NCI-H446 treated with DMSO at 0.1 percent for 48 hours (cell line): ENCODE measurements at regions not wholly inside any gene's neighbourhood (a gene's known extent, or its start where the extent isn't known, plus 50 kb on each side); places are given as distances from the start of the nearest gene placed in this dataset.
"Not testable (repeated sequence)": the region's sequence is repeated elsewhere in the genome, so short reads cannot be mapped to it uniquely, and the experiment has no call there.

Experiments
- DNase-seq: peaks from one replicate; lab custom pipeline; 2025; lab: John Stamatoyannopoulos, UW

- no peak for DNase-seq
Measured at GRCh38 chr10:33861016-33861704, 526.7 kb upstream of the NRP1 start.

GRCh38 chr10:33860552-33860951, 526.1 kb upstream of the NRP1 start:
- no peak for DNase-seq

DNA sequence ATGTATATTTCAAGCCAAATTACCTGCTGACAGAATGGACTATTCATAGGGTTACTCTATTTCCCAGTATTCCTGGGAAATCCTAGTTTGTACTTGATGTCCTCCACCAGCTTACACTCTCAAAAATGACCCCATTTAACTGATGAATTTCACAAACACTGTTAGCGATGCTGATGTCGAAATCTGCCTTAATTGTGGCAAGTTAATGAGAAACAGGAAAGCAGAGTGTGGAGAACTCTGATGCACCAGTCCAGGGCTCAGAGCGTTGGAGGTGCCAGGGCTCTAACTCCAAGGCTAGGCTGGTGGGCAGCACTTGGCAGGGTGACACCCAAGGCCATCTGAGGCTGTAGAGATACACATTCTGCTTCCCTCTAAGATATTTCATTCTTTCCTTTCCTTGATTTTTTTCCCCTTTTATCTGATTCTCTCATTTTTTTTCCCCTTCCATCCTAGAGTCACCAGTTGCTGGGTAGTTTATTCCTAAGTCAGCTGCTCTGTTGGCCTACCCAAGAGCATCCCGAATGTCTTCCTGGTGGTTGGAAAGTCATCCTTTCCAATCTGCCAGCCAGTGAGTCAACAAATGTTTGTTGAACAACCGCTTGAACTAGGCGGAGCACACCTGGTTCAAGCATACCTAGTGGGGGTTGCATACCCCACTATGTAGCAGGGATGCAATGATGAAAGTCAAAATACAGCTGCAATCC, 525.0 kb upstream of the NRP1 start:
- no peak for DNase-seq

DNA sequence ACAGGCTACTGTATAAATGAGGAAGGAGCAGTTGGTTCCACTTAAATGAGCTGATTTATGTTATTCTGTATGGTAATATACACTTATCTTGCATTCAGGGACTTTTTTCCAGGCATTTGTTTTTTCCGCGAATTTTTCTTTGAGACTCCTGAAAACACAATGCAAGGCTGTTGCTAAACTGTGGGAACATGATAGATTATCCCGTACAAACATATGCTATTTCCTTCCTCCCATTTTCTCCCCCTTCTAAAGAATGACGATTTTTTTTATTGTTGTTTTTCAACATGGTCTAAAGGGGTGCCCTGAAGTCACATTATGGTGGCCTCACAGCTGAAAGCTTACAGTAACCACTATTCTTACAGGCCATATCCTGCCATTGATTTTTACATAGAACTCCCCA, 523.9 kb upstream of the NRP1 start:
- no peak for DNase-seq

GRCh38 chr10:33853221-33853620, 518.8 kb upstream of the NRP1 start:
- not testable (repeated sequence) for DNase-seq

GRCh38 chr10:33843379-33843778, 508.9 kb upstream of the NRP1 start:
- no peak for DNase-seq

- no peak for DNase-seq
Measured at GRCh38 chr10:33841678-33842077, 507.2 kb upstream of the NRP1 start.

DNA sequence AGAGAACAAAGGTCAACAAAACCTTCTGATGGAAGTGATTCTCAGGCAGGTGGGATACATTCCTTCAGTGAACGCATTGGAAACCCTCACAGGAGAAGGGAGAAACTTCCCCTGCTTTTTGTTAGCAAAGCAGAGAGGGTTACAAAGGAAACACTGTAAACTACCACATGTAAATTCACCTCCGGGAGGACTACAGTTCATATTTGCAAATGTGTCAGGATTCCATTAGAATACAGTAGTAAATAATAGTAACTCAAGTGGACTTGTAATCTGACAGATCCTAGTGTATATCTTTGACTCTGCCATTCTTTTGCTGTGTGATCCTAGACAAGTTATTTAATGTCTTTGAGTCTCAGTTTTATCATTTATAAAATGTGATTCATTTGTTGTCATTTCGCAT, 504.3 kb upstream of the NRP1 start:
- DNase-seq = no peak

GRCh38 chr10:33837736-33838135, 503.3 kb upstream of the NRP1 start:
- no peak for DNase-seq

DNA sequence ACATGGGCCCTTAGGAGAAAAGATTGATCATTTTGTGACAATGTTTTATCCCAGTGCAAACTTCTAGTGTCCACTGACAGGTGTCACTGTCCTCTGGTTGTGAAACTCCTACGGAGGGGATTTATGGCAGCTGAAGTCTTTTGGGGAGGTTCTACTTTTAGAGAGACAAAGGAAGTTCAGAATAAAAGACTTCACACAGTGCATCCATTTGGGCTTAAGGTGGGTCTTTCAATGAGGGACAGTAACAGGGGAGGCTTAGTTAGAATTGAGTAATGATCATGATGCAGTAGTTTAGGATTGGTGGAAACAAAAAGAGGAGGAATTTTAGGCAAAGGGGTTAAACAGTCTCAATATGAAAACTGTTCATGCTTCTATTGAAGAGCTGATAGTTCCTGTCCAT, 501.1 kb upstream of the NRP1 start:
- no peak for DNase-seq

- no peak for DNase-seq
Measured at GRCh38 chr10:33833566-33833965, 499.1 kb upstream of the NRP1 start.

GRCh38 chr10:33832124-33832787, 497.8 kb upstream of the NRP1 start:
- DNase-seq = no peak

- DNase-seq = no peak
Measured at GRCh38 chr10:33831591-33831990, 497.1 kb upstream of the NRP1 start.

GRCh38 chr10:33829899-33830298, 495.4 kb upstream of the NRP1 start:
- not testable (repeated sequence) for DNase-seq

- no peak for DNase-seq
Measured at GRCh38 chr10:33828592-33828991, 494.1 kb upstream of the NRP1 start.

GRCh38 chr10:33826186-33826585, 491.7 kb upstream of the NRP1 start:
- DNase-seq = no peak

GRCh38 chr10:33822774-33823173, 488.3 kb upstream of the NRP1 start:
- no peak for DNase-seq

DNA sequence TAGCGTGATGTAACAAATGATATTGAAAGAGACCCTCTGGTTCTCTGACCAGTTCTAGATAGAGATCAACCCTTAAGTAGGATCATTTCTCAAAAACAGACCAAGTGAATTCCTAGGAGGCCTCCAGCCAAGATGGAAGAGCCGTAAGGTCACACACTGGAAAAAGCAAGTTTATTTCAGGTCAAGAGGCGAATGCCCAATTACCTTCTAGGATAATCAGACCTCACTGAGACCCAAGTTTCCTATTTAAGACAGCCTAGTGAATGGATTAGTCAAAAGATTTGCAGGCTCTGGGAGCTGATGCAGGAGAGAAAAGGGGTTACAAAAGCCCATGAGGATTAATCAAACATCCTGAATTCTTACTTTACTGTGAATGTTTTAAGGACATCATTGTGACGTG, 486.1 kb upstream of the NRP1 start:
- no peak for DNase-seq

DNA sequence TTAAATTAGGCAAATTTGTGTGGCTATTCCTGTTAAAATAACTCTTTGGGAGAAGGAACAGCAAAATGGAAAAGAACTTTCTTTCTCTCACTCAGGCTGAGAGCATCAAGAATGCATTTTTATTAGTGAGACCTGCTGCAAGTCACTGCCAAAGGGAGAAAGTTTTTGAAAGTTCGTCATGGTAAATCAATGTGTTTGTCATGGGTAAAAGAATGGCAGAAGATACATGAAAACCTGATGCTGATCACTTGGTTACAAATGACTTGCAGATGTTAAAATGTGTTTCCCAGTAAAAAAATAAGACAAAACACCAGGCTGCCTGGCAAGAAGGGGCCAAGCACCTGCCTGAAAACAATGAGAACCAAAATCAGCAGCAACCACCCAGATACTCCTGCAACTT, 484.7 kb upstream of the NRP1 start:
- no peak for DNase-seq

DNA sequence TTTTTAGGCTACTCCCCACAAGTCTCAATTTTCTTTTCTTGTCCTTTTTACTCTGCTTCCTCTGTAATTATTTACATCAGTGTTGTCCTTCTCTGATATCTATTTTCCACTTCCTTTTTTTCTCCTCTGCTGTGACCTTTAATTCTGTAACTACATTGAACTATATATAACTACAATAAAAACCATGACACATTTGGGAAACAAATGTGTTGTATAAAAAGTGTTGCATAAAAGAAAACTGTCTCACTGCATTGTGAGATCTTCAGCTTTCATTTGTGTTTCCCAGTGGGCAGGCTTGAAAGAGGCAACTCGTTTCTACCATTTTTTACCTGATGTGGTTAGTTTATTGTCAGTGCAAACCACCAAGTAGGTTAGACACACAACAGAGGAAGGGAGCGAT, 483.9 kb upstream of the NRP1 start:
- no peak for DNase-seq

GRCh38 chr10:33817605-33818004, 483.1 kb upstream of the NRP1 start:
- DNase-seq = no peak

DNA sequence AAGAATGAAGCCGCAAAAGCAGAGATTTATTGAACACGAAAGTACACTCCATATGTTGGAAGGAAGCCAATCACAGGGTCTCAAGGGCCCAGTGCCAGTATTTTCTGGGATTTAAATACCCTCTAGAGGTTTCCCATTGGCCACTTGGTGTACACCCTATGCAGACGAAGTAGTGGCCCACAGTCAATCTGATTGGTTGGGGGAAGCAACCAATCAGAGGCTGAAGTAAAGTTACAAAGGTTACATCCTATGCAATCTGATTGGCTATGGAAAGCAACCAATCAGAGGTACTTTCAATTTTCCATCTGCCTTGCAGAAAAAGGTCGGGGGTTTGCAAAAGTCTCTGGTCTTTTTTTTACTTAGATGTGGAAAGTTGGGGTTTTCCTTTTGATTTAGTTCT, 481.3 kb upstream of the NRP1 start:
- no peak for DNase-seq

- DNase-seq = no peak
Measured at GRCh38 chr10:33813871-33814270, 479.4 kb upstream of the NRP1 start.
